SU-DHL-6 (cell line): ENCODE measurements at regions not wholly inside any gene's neighbourhood (a gene's known extent, or its start where the extent isn't known, plus 50 kb on each side); places are given as distances from the start of the nearest gene placed in this dataset.

Experiments used
- H2AFZ ChIP-seq: fragments of 200-600 bp; sonication (generic); 2 replicates; pipeline ENCODE4 v1.6.1; 2014; ENCODE audit warnings: low read depth, mild to moderate bottlenecking, moderate library complexity, mixed read lengths, antibody characterized with exemption, low read length; ENCODE audit not compliant: severe bottlenecking
- H3F3A ChIP-seq: fragments of 200-600 bp; shearing (Covaris generic); 2 replicates; pipeline ENCODE4 v1.6.0; 2016; ENCODE audit warnings: antibody characterized with exemption, mild to moderate bottlenecking; ENCODE audit not compliant: insufficient read depth
- H3K27ac ChIP-seq: fragments of 200-600 bp; sonication (generic); 2 replicates; pipeline ENCODE4 v1.5.1; 2016; ENCODE audit warnings: low read depth, mild to moderate bottlenecking, low read length, moderate library complexity, mixed read lengths
- H3K27me3 ChIP-seq: fragments of 200-600 bp; sonication (generic), shearing (Covaris generic); 2 replicates; pipeline ENCODE4 v1.6.0; 2014; ENCODE audit warnings: mild to moderate bottlenecking, low read length
- H3K36me3 ChIP-seq: fragments of 200-600 bp; sonication (generic); 2 replicates; pipeline ENCODE4 v1.6.1; 2014; ENCODE audit warnings: mild to moderate bottlenecking, low read length, mixed read lengths
- H3K4me2 ChIP-seq: fragments of 300-600, 200-600 bp; shearing (Covaris generic), sonication (generic); 2 replicates; pipeline ENCODE4 v1.6.0; 2014; ENCODE audit warnings: low read length, low read depth, mild to moderate bottlenecking; ENCODE audit not compliant: poor library complexity, severe bottlenecking
- H3K4me3 ChIP-seq: fragments of 200-600 bp; sonication (generic); 2 replicates; pipeline ENCODE4 v1.5.1; 2014; ENCODE audit warnings: antibody characterized with exemption, low read length, mild to moderate bottlenecking, mixed read lengths; ENCODE audit not compliant: insufficient read depth, poor library complexity, severe bottlenecking
- H3K79me2 ChIP-seq: fragments of 200-600 bp; sonication (generic); 2 replicates; pipeline ENCODE4 v1.6.1; 2014; ENCODE audit warnings: mild to moderate bottlenecking, low read length, moderate library complexity; ENCODE audit not compliant: insufficient read depth
- H3K9ac ChIP-seq: fragments of 200-600 bp; sonication (generic); 2 replicates; pipeline ENCODE4 v1.7.0; 2014; ENCODE audit warnings: mild to moderate bottlenecking, low read length
- H3K9me2 ChIP-seq: fragments of 200-600 bp; sonication (generic); replicated peaks from 2 replicates; pipeline ENCODE4 v1.6.1; 2014; ENCODE audit warnings: low read length; ENCODE audit not compliant: insufficient read depth
- H3K9me3 ChIP-seq: fragments of 200-600 bp; sonication (generic); 2 replicates; pipeline ENCODE4 v1.6.1; 2014; ENCODE audit warnings: low read length, mixed read lengths; ENCODE audit not compliant: insufficient read depth
- H4K20me1 ChIP-seq: fragments of 200-600 bp; sonication (generic); 2 replicates; pipeline ENCODE4 v1.6.1; 2014; ENCODE audit warnings: low read depth, mild to moderate bottlenecking, antibody characterized with exemption, low read length, moderate library complexity, mixed read lengths
- EZH2phosphoT487 ChIP-seq: fragments of 200-600 bp; sonication (generic), shearing (Covaris generic); conservative IDR thresholded peaks from 2 replicates; pipeline ENCODE4 v1.6.1; 2018; ENCODE audit warnings: mild to moderate bottlenecking, antibody characterized with exemption, low read length, moderate library complexity, mixed read lengths
- TF ChIP-seq, protein P1 (sequence below): fragments of 200-600 bp; sonication (generic); IDR thresholded peaks from one replicate; pipeline ENCODE4 v1.5.1; 2017; ENCODE audit warnings: antibody characterized with exemption, mild to moderate bottlenecking, low read length, moderate library complexity; ENCODE audit not compliant: insufficient read depth, poor library complexity, severe bottlenecking

DNA sequence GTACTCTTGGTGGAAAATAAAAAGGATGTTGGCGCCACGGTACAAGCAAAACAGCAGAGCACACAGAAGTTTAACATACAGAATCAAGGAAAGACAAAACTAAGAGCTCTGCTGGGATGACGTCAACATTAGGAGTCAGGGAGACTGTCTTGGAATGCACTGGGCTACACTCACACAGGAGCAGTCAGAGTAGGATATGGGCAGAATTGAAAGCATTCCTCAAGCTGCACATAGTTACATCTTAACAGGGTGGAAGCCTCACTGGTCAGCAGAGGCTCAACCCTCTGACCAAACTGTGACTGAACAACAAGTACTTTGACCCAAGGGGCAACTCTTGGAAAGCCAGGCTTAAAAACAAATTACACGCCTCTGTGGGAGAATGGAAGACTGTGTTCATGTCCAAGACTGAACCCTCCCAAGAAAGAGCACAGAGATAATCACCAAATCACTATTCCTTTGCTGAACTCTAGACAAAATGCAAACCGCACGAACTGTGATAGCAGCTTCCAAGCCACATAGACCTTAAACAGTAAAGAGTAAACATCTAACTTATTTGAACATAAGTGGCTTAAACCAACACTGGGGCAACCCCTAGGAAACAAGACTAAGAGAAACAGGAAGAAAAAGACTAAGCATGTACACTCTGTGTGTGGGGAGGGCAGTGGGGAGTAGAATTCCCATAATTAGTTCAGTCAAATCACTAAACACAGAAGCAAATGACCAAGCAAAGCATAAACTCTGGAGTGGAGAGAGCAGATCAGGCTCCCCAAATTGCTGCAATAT, 772.7 kb downstream of the PRELID2 start:
- no peaks in the 10 kb centered on the region for H3K36me3 ChIP-seq
- H3F3A ChIP-seq = no peaks in the 10 kb centered on the region
- no peak overlapping the region for H3K27ac ChIP-seq
- H2AFZ ChIP-seq = no peak overlapping the region
- no peak for TF ChIP-seq EZH2phosphoT487
- TF ChIP-seq, protein P1, sequence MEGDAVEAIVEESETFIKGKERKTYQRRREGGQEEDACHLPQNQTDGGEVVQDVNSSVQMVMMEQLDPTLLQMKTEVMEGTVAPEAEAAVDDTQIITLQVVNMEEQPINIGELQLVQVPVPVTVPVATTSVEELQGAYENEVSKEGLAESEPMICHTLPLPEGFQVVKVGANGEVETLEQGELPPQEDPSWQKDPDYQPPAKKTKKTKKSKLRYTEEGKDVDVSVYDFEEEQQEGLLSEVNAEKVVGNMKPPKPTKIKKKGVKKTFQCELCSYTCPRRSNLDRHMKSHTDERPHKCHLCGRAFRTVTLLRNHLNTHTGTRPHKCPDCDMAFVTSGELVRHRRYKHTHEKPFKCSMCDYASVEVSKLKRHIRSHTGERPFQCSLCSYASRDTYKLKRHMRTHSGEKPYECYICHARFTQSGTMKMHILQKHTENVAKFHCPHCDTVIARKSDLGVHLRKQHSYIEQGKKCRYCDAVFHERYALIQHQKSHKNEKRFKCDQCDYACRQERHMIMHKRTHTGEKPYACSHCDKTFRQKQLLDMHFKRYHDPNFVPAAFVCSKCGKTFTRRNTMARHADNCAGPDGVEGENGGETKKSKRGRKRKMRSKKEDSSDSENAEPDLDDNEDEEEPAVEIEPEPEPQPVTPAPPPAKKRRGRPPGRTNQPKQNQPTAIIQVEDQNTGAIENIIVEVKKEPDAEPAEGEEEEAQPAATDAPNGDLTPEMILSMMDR = no peak
- H3K27me3 ChIP-seq = no peaks in the 10 kb centered on the region
- H3K4me2 ChIP-seq = no peak overlapping the region
- H3K9ac ChIP-seq = no peak overlapping the region
- H3K79me2 ChIP-seq = no peaks in the 10 kb centered on the region
- no peak overlapping the region for H3K4me3 ChIP-seq
- H3K9me3 ChIP-seq = no peaks in the 10 kb centered on the region
- no peaks in the 10 kb centered on the region for H3K9me2 ChIP-seq
- no peaks in the 10 kb centered on the region for H4K20me1 ChIP-seq

DNA sequence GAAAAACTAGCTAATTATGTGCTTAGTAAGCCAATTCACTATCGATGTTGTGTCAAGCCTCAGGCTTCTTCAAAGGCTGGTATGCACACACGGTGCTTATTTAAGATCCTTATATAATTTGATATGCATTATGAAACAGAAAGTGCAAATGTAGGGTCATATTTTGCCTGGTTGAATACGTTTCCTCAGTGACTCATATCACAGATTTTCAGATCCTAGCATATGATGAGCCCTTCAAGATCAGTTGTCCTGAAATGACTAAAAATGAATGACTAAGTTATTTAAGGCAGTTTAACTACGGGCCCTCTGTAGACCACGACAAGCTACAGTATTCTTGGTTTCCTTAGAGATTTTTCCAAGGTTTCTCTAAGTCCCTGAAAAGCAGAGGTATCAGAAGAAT, 778.3 kb downstream of the PRELID2 start:
- H3K9ac ChIP-seq = no peak overlapping the region
- H3K4me3 ChIP-seq = no peak overlapping the region
- H3K79me2 ChIP-seq = no peaks in the 10 kb centered on the region
- H3K27ac ChIP-seq = no peak overlapping the region
- H3K36me3 ChIP-seq = no peaks in the 10 kb centered on the region
- H3F3A ChIP-seq = no peaks in the 10 kb centered on the region
- TF ChIP-seq, protein P1 = no peak
- TF ChIP-seq EZH2phosphoT487 = no peak
- no peak overlapping the region for H2AFZ ChIP-seq
- no peaks in the 10 kb centered on the region for H4K20me1 ChIP-seq
- H3K27me3 ChIP-seq = no peaks in the 10 kb centered on the region
- H3K9me3 ChIP-seq = no peaks in the 10 kb centered on the region
- no peak overlapping the region for H3K4me2 ChIP-seq
- no peaks in the 10 kb centered on the region for H3K9me2 ChIP-seq

DNA sequence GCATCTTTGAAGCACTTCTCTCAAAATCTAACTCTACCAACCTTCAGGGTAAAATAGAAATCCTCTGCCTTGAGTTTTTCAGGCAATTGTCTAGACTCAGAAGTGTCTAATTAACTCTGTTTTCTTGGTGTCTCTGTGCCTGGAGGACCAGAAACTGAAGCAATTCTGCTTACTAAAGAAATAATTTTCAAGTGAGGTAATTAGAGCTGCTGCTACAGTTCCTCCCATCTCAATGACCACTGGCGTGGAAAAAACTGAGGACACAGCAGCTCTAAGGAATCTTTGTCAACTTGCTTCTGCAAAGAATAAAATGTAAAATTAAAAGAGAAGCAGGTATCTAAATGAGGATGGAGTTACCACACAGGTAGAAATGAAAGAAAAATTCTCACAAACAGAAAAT, 785.0 kb downstream of the PRELID2 start:
- Histone ChIP-seq H2AFZ (no peak overlapping the region), H3K4me2 (no peak overlapping the region), H3K9ac (no peak overlapping the region), H3K27ac (no peak overlapping the region), H3K9me3 (no peaks in the 10 kb centered on the region), H3K4me3 (no peak overlapping the region), H3K79me2 (no peaks in the 10 kb centered on the region), H4K20me1 (no peaks in the 10 kb centered on the region), H3K27me3 (no peaks in the 10 kb centered on the region), H3F3A (no peaks in the 10 kb centered on the region), H3K36me3 (no peaks in the 10 kb centered on the region), H3K9me2 (no peaks in the 10 kb centered on the region)
- TF ChIP-seq EZH2phosphoT487 = no peak
- TF ChIP-seq, protein P1 = no peak
